ENCODE measurements at regions not wholly inside any gene's neighbourhood (a gene's known extent, or its start where the extent isn't known, plus 50 kb on each side); places are given as distances from the start of the nearest gene placed in this dataset.

GRCh38 chr16:52747088-52747595 lies 200.2 kb upstream of the TOX3 start:
- TF ChIP-seq, protein P1, sequence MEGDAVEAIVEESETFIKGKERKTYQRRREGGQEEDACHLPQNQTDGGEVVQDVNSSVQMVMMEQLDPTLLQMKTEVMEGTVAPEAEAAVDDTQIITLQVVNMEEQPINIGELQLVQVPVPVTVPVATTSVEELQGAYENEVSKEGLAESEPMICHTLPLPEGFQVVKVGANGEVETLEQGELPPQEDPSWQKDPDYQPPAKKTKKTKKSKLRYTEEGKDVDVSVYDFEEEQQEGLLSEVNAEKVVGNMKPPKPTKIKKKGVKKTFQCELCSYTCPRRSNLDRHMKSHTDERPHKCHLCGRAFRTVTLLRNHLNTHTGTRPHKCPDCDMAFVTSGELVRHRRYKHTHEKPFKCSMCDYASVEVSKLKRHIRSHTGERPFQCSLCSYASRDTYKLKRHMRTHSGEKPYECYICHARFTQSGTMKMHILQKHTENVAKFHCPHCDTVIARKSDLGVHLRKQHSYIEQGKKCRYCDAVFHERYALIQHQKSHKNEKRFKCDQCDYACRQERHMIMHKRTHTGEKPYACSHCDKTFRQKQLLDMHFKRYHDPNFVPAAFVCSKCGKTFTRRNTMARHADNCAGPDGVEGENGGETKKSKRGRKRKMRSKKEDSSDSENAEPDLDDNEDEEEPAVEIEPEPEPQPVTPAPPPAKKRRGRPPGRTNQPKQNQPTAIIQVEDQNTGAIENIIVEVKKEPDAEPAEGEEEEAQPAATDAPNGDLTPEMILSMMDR (conservative IDR thresholded peaks at IDR 0.05; ENCODE audit: low read length): no peak
- no peak for TF ChIP-seq EZH2phosphoT487 (IDR thresholded peaks at IDR 0.05; ENCODE audit: borderline replicate concordance)

Data from Loucy (cell line).